ENCODE measurements at regions not wholly inside any gene's neighbourhood (a gene's known extent, or its start where the extent isn't known, plus 50 kb on each side); places are given as distances from the start of the nearest gene placed in this dataset.

GRCh38 chr12:114789821-114790220 is 105.8 kb upstream of the TBX3 start:
- TF ChIP-seq POLR2A (IDR thresholded peaks at IDR 0.05; ENCODE audit: extremely low read depth, insufficient read length) (no peak), CTCF (IDR thresholded peaks at IDR 0.05; ENCODE audit: low read depth, low read length) (no peak), MYC (IDR thresholded peaks at IDR 0.05; ENCODE audit: low read depth, low read length) (no peak)
